ENCODE measurements at regions not wholly inside any gene's neighbourhood (a gene's known extent, or its start where the extent isn't known, plus 50 kb on each side); places are given as distances from the start of the nearest gene placed in this dataset.

DNA sequence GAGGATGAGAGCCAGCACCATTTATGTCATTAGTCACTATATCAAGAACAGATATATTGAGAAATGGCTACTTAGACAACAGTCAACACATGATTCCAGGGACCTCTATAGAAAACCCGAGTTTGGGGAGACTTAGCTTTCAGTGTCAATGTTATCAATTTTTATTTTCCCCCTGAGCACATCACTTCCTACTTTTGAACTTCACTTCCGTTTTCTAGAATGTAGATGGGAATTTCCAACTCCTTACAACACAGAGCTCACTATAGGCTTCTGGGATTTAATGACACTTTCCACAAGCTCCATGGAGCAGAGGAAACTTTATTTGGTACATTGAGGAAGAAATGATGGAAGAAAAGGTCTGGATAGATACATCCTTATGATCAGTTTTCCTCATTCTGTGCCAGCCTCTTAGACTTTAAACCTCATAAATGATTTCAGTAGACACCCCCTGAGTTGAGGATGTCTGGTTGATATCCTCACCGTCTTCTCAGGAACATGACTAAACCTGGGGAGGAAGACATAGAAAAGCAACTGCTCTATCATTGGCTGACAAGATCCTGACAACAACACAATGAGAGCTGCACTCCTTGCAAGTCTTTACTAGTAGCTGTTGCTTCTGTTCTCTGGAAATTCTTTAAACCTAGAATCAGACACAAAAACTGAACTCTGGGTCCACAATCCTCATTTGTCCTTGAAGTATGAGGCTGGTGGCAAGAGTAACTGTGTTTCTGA, 449.4 kb upstream of the OR4E1 start:
- Histone ChIP-seq H3K36me3 (no peaks in the 10 kb centered on the region), H3K4me1 (no peaks in the 10 kb centered on the region), H3K9me3 (no peaks in the 10 kb centered on the region), H3K27ac (no peak overlapping the region), H3K4me3 (no peak overlapping the region), H3K27me3 (no peaks in the 10 kb centered on the region)
- no peak for ATAC-seq (ENCODE audit: low FRiP score in 2 of 2)
- WGBS, 2 donors: 51 to 76% methylated on average over 3 of the region's 3 CpGs
- TF ChIP-seq, protein P1, sequence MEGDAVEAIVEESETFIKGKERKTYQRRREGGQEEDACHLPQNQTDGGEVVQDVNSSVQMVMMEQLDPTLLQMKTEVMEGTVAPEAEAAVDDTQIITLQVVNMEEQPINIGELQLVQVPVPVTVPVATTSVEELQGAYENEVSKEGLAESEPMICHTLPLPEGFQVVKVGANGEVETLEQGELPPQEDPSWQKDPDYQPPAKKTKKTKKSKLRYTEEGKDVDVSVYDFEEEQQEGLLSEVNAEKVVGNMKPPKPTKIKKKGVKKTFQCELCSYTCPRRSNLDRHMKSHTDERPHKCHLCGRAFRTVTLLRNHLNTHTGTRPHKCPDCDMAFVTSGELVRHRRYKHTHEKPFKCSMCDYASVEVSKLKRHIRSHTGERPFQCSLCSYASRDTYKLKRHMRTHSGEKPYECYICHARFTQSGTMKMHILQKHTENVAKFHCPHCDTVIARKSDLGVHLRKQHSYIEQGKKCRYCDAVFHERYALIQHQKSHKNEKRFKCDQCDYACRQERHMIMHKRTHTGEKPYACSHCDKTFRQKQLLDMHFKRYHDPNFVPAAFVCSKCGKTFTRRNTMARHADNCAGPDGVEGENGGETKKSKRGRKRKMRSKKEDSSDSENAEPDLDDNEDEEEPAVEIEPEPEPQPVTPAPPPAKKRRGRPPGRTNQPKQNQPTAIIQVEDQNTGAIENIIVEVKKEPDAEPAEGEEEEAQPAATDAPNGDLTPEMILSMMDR (IDR thresholded peaks at IDR 0.05): no peak
- TF ChIP-seq POLR2A (IDR thresholded peaks at IDR 0.05) (no peak), EP300 (IDR thresholded peaks at IDR 0.05) (no peak), POLR2AphosphoS5 (IDR thresholded peaks at IDR 0.05) (no peak)
- no peak for DNase-seq

GRCh38 chr14:22122227-22122818, 448.7 kb upstream of the OR4E1 start:
- H3K9me3 ChIP-seq: no peaks in the 10 kb centered on the region
- H3K27ac ChIP-seq: no peak overlapping the region
- H3K36me3 ChIP-seq: no peaks in the 10 kb centered on the region
- WGBS, 2 donors: 57 to 76% methylated on average over 4 of the region's 4 CpGs
- DNase-seq (no peak), ATAC-seq (ENCODE audit: low FRiP score in 2 of 2) (no peak)
- H3K4me3 ChIP-seq: no peak overlapping the region
- H3K4me1 ChIP-seq: no peaks in the 10 kb centered on the region
- TF ChIP-seq POLR2AphosphoS5 (IDR thresholded peaks at IDR 0.05): no peak
- no peak for TF ChIP-seq POLR2A (IDR thresholded peaks at IDR 0.05)
- no peak for TF ChIP-seq EP300 (IDR thresholded peaks at IDR 0.05)
- TF ChIP-seq, protein P1 (IDR thresholded peaks at IDR 0.05): no peak
- no peaks in the 10 kb centered on the region for H3K27me3 ChIP-seq

GRCh38 chr14:22118899-22119477, 445.4 kb upstream of the OR4E1 start:
- ATAC-seq (ENCODE audit: low FRiP score in 2 of 2): no peak
- no peaks in the 10 kb centered on the region for H3K36me3 ChIP-seq
- TF ChIP-seq EP300 (IDR thresholded peaks at IDR 0.05) (no peak), POLR2A (IDR thresholded peaks at IDR 0.05) (no peak), POLR2AphosphoS5 (IDR thresholded peaks at IDR 0.05) (no peak)
- TF ChIP-seq, protein P1 (IDR thresholded peaks at IDR 0.05): no peak

DNA sequence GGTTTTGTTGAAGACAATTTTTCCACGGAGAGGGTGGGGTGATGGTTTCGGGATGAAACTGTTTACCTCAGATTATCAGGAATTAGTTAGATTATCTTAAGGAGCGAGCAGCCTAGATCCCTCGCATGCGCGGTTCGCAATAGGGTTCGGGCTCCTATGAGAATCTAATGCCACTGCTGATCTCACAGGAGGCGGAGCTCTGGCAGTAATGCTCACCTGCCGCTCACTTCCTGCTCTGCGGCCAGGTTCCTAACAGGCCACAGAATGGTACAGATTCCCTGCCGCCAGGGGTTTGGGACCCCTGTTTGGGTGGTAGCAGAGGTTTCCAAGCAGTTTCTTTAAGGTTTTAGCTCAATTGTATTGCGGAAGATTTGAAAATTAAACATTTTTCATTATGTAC, 439.8 kb upstream of the OR4E1 start:
- Histone ChIP-seq H3K36me3 (no peaks in the 10 kb centered on the region), H3K4me3 (no peak overlapping the region), H3K27me3 (no peaks in the 10 kb centered on the region), H3K4me1 (no peaks in the 10 kb centered on the region), H3K9me3 (no peaks in the 10 kb centered on the region), H3K27ac (no peak overlapping the region)
- TF ChIP-seq POLR2AphosphoS5 (IDR thresholded peaks at IDR 0.05): no peak
- TF ChIP-seq, protein P1 (IDR thresholded peaks at IDR 0.05): no peak
- TF ChIP-seq EP300 (IDR thresholded peaks at IDR 0.05): no peak
- no peak for TF ChIP-seq POLR2A (IDR thresholded peaks at IDR 0.05)
- no peak for DNase-seq
- WGBS, 2 donors: 88 to 95% methylated on average over 13 of the region's 13 CpGs
- no peak for ATAC-seq (ENCODE audit: low FRiP score in 2 of 2)

More at GRCh38 chr14:22118899-22119477, 445.4 kb upstream of the OR4E1 start:
- no peaks in the 10 kb centered on the region for H3K4me1 ChIP-seq
- H3K27me3 ChIP-seq: no peaks in the 10 kb centered on the region
- H3K27ac ChIP-seq: no peak overlapping the region
- DNase-seq: no peak
- H3K9me3 ChIP-seq: no peaks in the 10 kb centered on the region
- WGBS, 2 donors: 68 to 74% methylated on average over 3 of the region's 3 CpGs
- no peak overlapping the region for H3K4me3 ChIP-seq

Measured in upper lobe of left lung (tissue), 6 donors.